Tibial nerve (tissue), 4 donors: ENCODE measurements at regions not wholly inside any gene's neighbourhood (a gene's known extent, or its start where the extent isn't known, plus 50 kb on each side); places are given as distances from the start of the nearest gene placed in this dataset.

ENCODE experiments used
- EP300 ChIP-seq, 2 donors: sonication (generic); formaldehyde crosslinking; IDR thresholded peaks; one replicate each; pipeline ENCODE4 v1.6.1; 2017; ENCODE audit warnings: antibody characterized with exemption in 2 of 2, mild to moderate bottlenecking in 1 of 2
- POLR2A ChIP-seq, 2 donors: fragments of 450-650 bp; IDR thresholded peaks; one replicate each; pipeline ENCODE4 v1.6.1; 2017; ENCODE audit warnings: antibody characterized with exemption in 2 of 2, mild to moderate bottlenecking in 2 of 2, moderate library complexity in 2 of 2
- TF ChIP-seq, protein P1 (sequence below), 5 experiments: fragments of 200-600 bp in 3 of 5; fragments of 450-650 bp in 2 of 5; sonication (generic) in 3 of 5; IDR thresholded peaks; one replicate each; pipeline ENCODE4 v1.5.1; 2016 to 2019; ENCODE audit warnings: antibody characterized with exemption in 5 of 5, mild to moderate bottlenecking in 3 of 5, moderate library complexity in 2 of 5

DNA sequence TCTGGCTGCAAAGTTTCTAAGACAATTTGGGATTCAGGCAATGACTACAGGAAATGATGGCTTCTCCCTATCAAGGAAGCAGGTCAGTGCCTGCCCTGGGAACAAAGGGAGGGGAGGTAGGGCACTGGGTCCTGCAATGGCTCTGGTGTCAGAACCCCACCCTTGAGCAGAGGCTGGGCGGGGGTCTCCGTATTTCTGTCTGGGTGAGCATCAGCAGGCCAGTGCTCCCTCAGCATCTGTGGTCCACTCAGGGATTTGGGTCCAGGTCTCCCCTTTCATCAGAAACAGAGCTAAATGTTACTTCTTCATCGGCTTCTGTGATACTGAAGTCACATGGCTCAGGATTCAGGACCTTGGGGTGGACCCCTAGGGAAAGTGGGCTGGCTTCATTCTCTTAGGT is 195.5 kb upstream of the CDH5 start:
- TF ChIP-seq, protein P1, sequence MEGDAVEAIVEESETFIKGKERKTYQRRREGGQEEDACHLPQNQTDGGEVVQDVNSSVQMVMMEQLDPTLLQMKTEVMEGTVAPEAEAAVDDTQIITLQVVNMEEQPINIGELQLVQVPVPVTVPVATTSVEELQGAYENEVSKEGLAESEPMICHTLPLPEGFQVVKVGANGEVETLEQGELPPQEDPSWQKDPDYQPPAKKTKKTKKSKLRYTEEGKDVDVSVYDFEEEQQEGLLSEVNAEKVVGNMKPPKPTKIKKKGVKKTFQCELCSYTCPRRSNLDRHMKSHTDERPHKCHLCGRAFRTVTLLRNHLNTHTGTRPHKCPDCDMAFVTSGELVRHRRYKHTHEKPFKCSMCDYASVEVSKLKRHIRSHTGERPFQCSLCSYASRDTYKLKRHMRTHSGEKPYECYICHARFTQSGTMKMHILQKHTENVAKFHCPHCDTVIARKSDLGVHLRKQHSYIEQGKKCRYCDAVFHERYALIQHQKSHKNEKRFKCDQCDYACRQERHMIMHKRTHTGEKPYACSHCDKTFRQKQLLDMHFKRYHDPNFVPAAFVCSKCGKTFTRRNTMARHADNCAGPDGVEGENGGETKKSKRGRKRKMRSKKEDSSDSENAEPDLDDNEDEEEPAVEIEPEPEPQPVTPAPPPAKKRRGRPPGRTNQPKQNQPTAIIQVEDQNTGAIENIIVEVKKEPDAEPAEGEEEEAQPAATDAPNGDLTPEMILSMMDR (IDR thresholded peaks at IDR 0.05): no peak
- TF ChIP-seq POLR2A (IDR thresholded peaks at IDR 0.05) (no peak), EP300 (IDR thresholded peaks at IDR 0.05) (no peak)
